HEK293 (cell line): ENCODE measurements at regions not wholly inside any gene's neighbourhood (a gene's known extent, or its start where the extent isn't known, plus 50 kb on each side); places are given as distances from the start of the nearest gene placed in this dataset.

Experiments
- CTCF ChIP-seq: fragments of 450-650 bp; formaldehyde crosslinking; IDR thresholded peaks from 2 replicates; pipeline ENCODE4 v1.5.1; 2016; ENCODE audit warnings: missing biosample characterization, missing genetic modification characterization
- ZNF274 ChIP-seq, 2 experiments: fragments of 200-500 bp in 1 of 2; fragments of 450-650 bp in 1 of 2; sonication (Bioruptor generic) in 1 of 2; formaldehyde crosslinking in 1 of 2; IDR thresholded peaks; 2 replicates each; pipeline versions ENCODE4 v1.5.1 to v1.6.1; 2014 to 2016; ENCODE audit warnings: borderline replicate concordance in 1 of 2, inconsistent platforms in 1 of 2, low read length in 1 of 2, missing biosample characterization in 1 of 2, missing genetic modification characterization in 1 of 2
- TF ChIP-seq, protein P1 (sequence below): fragments of 450-650 bp; formaldehyde crosslinking; IDR thresholded peaks from 2 replicates; pipeline ENCODE4 v1.5.1; 2016; ENCODE audit warnings: missing biosample characterization, missing genetic modification characterization

DNA sequence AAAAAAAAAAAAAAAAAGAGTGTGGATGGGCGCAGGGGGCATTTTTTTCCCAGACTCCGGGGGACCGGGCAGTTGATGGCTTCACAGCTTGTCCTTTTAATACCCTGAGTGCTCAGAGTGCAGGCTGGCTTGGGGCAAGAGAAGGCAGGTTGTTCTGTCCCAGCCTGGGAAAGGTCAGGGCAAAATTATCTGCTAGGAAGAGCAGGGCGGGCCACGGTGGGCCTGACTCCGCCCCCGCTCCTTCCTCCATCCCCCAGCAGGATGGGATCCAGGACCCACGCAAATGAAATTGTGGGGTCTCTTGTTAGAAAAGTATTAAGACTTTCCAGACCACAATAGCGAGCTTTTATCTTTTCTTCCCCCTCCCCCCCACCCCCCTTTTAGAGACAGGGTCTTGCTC, 70.7 kb downstream of the PTPRS start:
- TF ChIP-seq, protein P1, sequence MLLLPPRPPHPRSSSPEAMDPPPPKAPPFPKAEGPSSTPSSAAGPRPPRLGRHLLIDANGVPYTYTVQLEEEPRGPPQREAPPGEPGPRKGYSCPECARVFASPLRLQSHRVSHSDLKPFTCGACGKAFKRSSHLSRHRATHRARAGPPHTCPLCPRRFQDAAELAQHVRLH (tag by site-specific recombination): no peak
- TF ChIP-seq CTCF (tag by site-specific recombination) (no peak), ZNF274 (IDR thresholded peaks at IDR 0.05; ENCODE audit: low read length) (no peak), ZNF274 (tag by site-specific recombination; IDR thresholded peaks at IDR 0.05; ENCODE audit: borderline replicate concordance) (no peak)
